ENCODE measurements at regions not wholly inside any gene's neighbourhood (a gene's known extent, or its start where the extent isn't known, plus 50 kb on each side); places are given as distances from the start of the nearest gene placed in this dataset.

GRCh38 chr12:131494741-131495524 is 216.0 kb upstream of the SFSWAP start:
- TF ChIP-seq CTCF (IDR thresholded peaks at IDR 0.05; ENCODE audit: low read length) (no peak), EZH2 (IDR thresholded peaks at IDR 0.05; ENCODE audit: borderline replicate concordance, low read length) (no peak)

Measured in OCI-LY1 (cell line).